CD4-positive, alpha-beta T cell treated with Interleukin-17A for 1 hour (primary cell): ENCODE measurements at regions not wholly inside any gene's neighbourhood (a gene's known extent, or its start where the extent isn't known, plus 50 kb on each side); places are given as distances from the start of the nearest gene placed in this dataset.
"Not testable (repeated sequence)": the region's sequence is repeated elsewhere in the genome, so short reads cannot be mapped to it uniquely, and the experiment has no call there.

Experiments used
- DNase-seq: peaks from one replicate; pipeline ENCODE4 v3.0.0-alpha.2; 2020

GRCh38 chr5:92364986-92365550 is 982.0 kb upstream of the ARRDC3 start:
- DNase-seq = no peak

- no peak for DNase-seq
Measured at GRCh38 chr5:92353107-92354030, 970.3 kb upstream of the ARRDC3 start.

DNA sequence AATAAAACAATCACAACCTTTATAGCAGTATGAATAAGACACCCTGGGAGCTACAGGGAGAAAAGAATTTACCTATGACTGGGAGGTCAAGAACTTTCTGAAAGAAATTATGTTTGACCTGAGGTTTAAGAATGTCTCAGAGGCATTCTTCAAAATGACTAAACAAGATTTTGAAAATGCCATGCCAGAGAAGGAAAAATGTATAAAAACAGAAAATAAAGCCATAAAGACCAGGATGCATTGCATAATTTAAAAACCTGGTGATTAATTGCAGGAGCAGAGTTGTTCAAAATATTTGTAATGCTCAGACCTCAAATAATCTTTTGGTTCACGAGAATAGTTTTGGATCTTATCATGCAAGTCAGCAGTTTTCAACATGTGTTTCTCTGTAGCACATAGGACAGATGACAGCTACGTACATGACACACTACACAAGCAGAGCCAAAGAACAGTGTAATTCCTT is 954.7 kb upstream of the ARRDC3 start:
- no peak for DNase-seq

DNA sequence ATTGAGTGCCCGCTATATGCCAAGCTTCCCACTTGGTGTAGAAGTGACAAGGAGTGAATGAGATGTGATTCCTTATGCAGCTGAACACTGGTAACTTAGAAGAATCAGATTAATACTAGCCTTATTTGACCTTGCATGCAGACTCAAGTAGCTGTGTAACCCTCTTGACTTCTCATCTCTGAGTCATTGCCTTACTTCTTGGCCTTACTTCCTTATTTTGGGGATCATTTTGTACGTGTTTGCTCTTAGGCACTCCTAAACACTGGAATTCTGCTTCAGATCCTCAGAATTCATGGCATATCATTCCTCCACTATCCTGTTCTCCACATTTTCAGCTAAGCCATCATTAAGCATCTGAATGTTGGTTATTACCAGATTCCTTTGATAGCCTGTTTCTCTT is 948.9 kb upstream of the ARRDC3 start:
- DNase-seq = no peak

DNA sequence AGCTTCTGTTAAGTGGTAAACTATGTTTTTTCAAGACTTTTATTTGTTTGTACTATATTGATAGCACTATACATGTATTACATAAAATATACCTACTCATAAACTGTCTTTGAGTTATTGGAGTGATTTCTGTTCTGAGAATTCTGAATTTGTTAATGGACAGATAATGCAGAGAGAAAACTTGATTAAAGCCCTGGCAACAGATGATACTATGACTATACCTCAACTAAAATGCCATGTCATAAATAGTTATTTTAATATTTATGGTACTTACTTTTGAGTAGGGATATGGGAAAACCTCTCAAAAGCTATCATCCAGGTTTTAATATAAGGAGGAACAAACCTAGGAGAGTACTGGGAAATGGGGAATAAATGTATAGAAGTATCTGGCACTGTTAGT is 947.2 kb upstream of the ARRDC3 start:
- DNase-seq = no peak

- no peak for DNase-seq
Measured at GRCh38 chr5:92329759-92330158, 946.6 kb upstream of the ARRDC3 start.

DNA sequence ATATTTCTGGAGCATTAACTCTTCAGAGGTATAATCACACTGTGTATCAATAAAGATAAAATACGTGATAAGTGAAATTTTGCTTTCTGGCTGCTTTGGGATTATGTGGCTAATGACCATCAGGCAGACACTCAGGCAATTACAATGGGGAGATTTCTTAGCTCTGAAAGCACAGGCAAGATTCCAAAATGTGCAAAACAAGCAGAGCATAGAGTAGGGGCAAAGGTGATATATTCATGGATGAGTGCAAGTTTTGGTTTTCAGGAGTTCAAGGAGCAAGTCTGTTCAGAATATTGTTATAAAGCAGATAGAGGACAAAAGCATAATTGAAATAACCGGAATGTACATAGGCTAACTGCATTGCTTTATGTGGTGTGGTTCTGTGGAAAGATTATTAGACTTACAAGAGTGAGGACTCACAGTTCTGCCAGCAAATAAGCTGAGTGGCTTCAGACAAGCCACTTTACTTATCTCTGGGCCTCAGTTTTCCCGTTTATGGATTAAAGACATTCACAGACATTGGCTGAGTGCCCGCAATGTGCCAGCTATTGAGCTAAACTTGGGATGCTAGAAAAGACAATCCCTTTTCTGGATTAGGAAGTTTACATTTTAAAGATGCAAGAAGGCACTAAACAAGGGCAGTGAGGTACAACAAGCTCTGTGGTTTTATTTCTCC is 945.6 kb upstream of the ARRDC3 start:
- DNase-seq = no peak

DNA sequence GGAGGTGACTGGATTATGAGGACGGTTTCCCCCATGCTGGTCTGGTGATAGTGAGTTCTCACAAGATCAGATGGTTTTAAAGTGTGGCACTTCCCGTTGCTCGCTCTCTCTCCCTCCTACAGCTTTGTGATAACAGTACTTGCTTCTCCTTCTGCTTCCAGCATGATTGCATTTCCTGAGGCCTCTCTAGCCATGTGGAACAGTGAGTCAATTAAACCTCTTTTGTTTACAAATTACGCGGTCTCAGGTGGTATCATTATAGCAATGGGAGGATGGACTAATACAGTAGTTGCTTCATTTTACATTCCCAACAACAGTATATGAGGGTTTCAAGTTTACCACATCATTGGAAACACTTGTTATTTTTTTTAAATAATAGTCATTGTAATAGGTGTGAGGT is 937.3 kb upstream of the ARRDC3 start:
- no peak for DNase-seq

DNA sequence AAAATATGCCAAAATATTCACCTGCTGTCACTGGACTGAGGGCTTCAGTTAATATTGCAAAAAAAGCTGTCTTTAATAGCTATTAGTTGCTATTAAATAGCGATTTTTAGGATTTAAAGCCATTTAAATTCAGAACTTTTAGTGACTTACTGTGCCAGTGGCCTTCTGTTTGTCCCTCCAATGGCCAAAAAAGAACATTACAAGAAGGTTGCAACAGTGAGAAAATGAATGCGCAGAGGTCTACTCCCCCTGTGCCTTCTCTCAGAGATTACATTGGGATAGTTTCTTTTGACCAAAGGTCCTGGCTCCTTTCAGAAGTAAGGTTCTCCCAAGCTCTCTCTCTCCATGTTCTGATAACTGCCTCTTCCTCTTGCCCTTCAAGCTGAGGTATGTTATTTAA is 930.3 kb upstream of the ARRDC3 start:
- no peak for DNase-seq

DNA sequence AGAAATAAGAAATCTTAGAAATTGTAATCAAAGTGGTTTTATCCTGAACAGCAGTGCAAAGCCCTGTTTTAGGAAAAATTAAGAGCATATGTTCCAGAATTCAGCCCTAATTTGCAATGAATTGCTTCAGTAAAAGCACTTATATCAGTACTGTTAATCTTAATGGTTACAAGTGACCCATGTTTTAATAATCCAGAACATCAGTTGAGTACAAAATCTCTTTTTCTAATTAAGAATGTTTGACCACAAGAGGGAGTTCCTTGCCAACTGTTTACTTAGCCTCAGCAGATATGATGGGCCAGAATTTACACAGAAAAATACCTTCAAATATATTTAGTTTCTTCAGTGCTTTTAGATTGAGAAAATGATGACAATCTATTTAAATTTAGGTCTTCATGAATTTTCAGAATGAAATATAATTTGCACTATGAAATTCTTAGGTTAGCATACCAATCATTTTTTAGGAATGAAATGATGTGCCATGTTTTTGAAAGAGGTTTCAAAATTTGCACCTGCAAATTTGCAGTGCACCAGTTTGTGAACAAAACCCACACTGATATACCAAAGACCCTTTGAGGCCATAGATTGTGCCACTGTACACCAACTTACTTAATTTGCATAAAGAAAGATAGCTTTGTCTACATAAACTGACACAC is 926.3 kb upstream of the ARRDC3 start:
- no peak for DNase-seq

- DNase-seq = no peak
Measured at GRCh38 chr5:92308679-92309078, 925.6 kb upstream of the ARRDC3 start.

DNA sequence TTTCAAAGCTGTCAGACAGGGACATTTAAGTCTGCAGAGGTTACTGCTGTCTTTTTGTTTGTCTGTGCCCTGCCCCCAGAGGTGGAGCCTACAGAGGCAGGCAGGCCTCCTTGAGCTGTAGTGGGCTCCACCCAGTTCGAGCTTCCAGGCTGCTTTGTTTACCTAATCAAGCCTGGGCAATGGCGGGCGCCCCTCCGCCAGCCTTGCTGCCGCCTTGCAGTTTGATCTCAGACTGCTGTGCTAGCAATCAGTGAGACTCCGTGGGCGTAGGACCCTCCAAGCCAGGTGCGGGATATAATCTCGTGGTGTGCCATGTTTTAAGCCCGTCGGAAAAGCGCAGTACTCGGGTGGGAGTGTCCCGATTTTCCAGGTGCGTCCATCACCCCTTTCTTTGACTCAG is 919.2 kb upstream of the ARRDC3 start:
- not testable (repeated sequence) for DNase-seq

GRCh38 chr5:92283521-92283920 is 900.4 kb upstream of the ARRDC3 start:
- no peak for DNase-seq

DNA sequence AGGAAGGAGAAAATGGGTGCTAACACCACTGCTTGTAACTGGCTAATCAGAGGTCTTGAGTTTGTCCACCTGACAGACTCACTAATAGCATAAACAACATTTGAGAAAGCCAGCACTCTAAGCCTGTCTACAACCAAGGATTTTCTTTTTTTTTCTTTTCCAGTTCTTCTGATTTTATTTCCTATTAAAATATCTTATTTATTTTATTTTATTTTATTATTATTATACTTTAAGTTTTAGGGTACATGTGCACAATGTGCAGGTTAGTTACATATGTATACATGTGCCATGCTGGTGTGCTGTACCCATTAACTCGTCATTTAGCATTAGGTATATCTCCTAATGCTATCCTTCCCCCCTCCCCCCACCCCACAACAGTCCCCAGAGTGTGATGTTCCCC is 888.6 kb upstream of the ARRDC3 start:
- DNase-seq = not testable (repeated sequence)

DNA sequence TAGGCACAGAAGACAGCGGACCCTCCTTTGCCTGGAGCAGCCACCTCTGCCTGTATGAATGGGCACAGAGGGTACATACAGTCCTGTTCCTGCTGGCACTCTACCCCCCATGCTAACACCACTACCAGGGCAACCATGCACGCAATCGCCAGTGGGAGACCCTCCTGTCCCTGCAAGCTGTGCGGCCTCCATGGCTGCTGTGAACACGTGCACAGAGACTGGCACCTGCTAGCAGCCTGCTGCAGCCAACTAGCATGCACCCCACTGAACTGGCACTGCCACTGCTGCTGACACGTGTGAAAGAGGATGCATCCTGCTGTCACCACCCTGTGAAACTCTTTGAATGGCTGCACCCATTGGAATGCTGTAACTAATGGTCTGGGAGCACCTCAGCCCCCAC is 885.2 kb upstream of the ARRDC3 start:
- no peak for DNase-seq

DNA sequence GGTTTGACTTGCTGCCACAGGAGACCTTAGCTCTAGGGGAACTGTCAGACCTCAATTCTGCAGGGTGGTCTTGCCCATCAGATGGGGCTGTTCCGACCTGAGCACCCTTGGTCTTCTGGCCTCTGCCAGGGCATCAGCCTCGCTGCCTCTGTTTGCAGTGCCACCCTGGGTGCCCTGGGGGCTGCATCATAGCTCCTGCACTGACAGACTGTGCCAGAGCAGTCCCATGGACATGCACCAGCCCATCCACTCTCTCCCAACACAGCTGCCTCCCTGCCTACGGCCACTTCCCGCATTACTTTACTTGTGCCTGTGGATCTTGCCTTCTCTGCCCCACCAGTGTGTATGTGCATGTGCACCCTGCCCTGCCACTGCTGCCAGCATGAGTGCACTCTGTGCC is 884.7 kb upstream of the ARRDC3 start:
- no peak for DNase-seq

DNA sequence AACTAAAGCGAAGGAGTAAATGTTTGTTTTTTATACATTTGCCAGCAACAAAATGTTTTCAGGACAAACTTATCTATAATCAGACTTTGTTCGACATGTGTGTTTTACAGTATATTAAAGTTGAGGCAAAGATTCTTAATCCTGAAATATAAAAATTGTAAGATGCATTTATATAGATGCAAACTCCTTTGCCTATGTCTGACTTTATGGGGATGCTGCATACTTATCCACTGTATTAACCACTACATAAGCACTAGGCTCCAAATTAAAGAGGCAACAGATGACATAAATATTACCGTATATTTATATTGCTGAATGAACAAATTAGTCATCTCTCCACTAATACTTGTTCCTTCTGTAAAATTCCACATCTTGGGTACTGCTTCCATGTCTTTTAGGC is 882.7 kb upstream of the ARRDC3 start:
- no peak for DNase-seq

- DNase-seq = not testable (repeated sequence)
Measured at GRCh38 chr5:92255605-92256004, 872.5 kb upstream of the ARRDC3 start.

DNA sequence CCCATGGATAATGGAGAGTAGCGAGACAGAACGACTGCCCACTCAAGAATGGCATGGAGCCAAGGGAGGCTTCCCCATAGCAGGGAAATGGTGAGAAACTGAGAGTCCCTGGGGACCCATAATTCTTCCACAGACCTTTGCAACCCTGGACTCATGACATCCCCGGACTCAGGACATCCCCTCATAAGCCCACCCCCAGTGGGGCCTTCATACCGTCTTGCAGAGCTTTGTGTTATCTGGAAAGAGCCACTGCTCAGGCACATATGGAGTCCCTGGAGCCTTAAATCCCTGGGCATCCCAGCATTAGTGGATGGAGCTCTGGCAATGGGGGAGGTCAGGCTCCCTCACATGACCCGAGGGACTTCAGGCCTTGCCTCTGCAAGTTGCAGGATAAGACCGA is 865.4 kb upstream of the ARRDC3 start:
- DNase-seq = no peak

DNA sequence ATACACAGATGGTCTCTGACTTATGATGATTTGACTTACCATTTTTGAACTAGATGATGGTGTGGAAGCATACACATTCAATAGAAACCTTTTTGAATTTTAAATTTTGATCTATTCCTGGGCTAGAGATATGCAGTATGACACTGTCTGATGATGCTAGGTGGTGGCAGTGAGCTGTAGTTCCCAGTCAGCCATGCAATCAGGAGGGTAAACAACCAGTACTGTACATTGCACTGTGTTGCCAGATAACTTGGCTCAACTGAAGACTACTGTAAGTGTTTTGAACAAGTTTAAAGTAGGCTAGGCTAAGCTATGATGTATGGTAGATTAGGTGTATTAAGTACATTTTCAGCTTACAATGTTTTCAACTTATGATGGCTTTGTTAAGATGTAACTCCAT is 859.1 kb upstream of the ARRDC3 start:
- DNase-seq = no peak

DNA sequence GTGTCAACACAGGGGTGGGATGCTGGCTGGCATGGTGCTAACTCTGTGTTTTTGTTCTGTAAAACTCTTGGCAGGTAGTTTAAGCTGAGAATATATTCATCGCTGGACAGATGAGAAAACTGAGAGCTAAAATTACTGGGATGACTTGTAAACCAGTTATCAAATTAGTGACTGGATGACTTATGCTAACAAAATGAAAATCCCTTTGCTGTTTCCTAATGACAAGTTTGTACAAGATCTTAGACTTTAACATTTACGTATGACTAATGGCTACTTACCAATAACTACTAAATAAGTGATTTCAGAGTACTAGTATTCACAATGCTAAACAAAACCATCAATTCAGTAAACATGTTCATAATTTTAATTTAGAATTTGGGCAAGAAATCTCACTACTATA is 854.8 kb upstream of the ARRDC3 start:
- no peak for DNase-seq

DNA sequence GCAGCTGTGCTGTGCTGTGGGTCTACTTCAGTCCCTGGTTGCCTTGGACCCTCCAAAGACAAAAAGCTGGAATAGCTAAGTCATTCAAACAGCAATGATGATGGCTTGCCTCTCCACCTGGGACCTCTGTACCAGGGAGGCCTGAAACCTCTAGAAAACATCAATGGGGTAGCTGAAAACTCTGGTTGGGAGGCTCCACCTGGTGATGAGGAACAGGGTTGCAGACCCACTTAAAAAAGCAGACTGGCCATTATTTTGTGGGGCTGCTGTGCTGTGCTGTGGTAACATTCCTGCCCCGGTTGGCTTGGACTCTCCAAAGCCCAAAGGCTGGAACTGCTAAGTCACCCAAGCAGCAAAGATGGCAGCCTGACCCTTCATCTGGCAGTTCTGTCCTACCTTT is 839.3 kb upstream of the ARRDC3 start:
- no peak for DNase-seq

GRCh38 chr5:92216852-92217251 is 833.7 kb upstream of the ARRDC3 start:
- not testable (repeated sequence) for DNase-seq
